ENCODE measurements at regions not wholly inside any gene's neighbourhood (a gene's known extent, or its start where the extent isn't known, plus 50 kb on each side); places are given as distances from the start of the nearest gene placed in this dataset.

- DNase-seq (ENCODE audit: extremely low read depth, low read depth) = no peak
Measured at GRCh38 chr10:4692206-4692605, 133.8 kb upstream of the AKR1E2 start.

- DNase-seq (ENCODE audit: extremely low read depth, low read depth) = no peak
Measured at GRCh38 chr10:4691776-4692175, 134.2 kb upstream of the AKR1E2 start.

GRCh38 chr10:4691301-4691700 lies 134.7 kb upstream of the AKR1E2 start:
- no peak for DNase-seq (ENCODE audit: extremely low read depth, low read depth)

- DNase-seq (ENCODE audit: extremely low read depth, low read depth) = no peak
Measured at GRCh38 chr10:4688601-4689000, 137.4 kb upstream of the AKR1E2 start.

- DNase-seq (ENCODE audit: extremely low read depth, low read depth) = no peak
Measured at GRCh38 chr10:4688168-4688567, 137.8 kb upstream of the AKR1E2 start.

- DNase-seq (ENCODE audit: extremely low read depth, low read depth) = no peak
Measured at GRCh38 chr10:4687397-4687796, 138.6 kb upstream of the AKR1E2 start.

GRCh38 chr10:4686644-4686996 lies 139.4 kb upstream of the AKR1E2 start:
- DNase-seq (ENCODE audit: extremely low read depth, low read depth) = no peak

- no peak for DNase-seq (ENCODE audit: extremely low read depth, low read depth)
Measured at GRCh38 chr10:4685904-4686643, 139.9 kb upstream of the AKR1E2 start.

GRCh38 chr10:4685491-4685890 lies 140.5 kb upstream of the AKR1E2 start:
- no peak for DNase-seq (ENCODE audit: extremely low read depth, low read depth)

GRCh38 chr10:4684434-4684833 lies 141.6 kb upstream of the AKR1E2 start:
- no peak for DNase-seq (ENCODE audit: extremely low read depth, low read depth)

GRCh38 chr10:4683838-4684237 lies 142.2 kb upstream of the AKR1E2 start:
- no peak for DNase-seq (ENCODE audit: extremely low read depth, low read depth)

- no peak for DNase-seq (ENCODE audit: extremely low read depth, low read depth)
Measured at GRCh38 chr10:4683137-4683536, 142.9 kb upstream of the AKR1E2 start.

- DNase-seq (ENCODE audit: extremely low read depth, low read depth) = no peak
Measured at GRCh38 chr10:4678951-4679671, 146.9 kb upstream of the AKR1E2 start.

GRCh38 chr10:4678023-4678950 lies 147.7 kb upstream of the AKR1E2 start:
- peak; percentile 76 for DNase-seq (ENCODE audit: extremely low read depth, low read depth)

GRCh38 chr10:4677296-4678021 lies 148.5 kb upstream of the AKR1E2 start:
- peak; percentile 84 for DNase-seq (ENCODE audit: extremely low read depth, low read depth)

- no peak for DNase-seq (ENCODE audit: extremely low read depth, low read depth)
Measured at GRCh38 chr10:4676566-4676965, 149.4 kb upstream of the AKR1E2 start.

GRCh38 chr10:4675808-4676207 lies 150.2 kb upstream of the AKR1E2 start:
- DNase-seq (ENCODE audit: extremely low read depth, low read depth) = no peak

- DNase-seq (ENCODE audit: extremely low read depth, low read depth) = no peak
Measured at GRCh38 chr10:4673279-4674040, 152.5 kb upstream of the AKR1E2 start.

- no peak for DNase-seq (ENCODE audit: extremely low read depth, low read depth)
Measured at GRCh38 chr10:4672201-4672600, 153.8 kb upstream of the AKR1E2 start.

Measured in NCI-H460 (cell line).